NT2/D1 (cell line): ENCODE measurements at regions not wholly inside any gene's neighbourhood (a gene's known extent, or its start where the extent isn't known, plus 50 kb on each side); places are given as distances from the start of the nearest gene placed in this dataset.

Experiments used
- YY1 ChIP-seq: IDR thresholded peaks from 2 replicates; pipeline ENCODE4 v1.6.1; 2011; ENCODE audit not compliant: insufficient read length, insufficient read depth
- ZNF274 ChIP-seq: IDR thresholded peaks from 2 replicates; pipeline ENCODE4 v1.6.1; 2011; ENCODE audit warnings: mild to moderate bottlenecking, low read depth, low read length

- TF ChIP-seq ZNF274 (no peak), YY1 (no peak)
These were observed 520.7 kb upstream of the MKI67 start for GRCh38 chr10:128646956-128647355.
